ENCODE measurements at regions not wholly inside any gene's neighbourhood (a gene's known extent, or its start where the extent isn't known, plus 50 kb on each side); places are given as distances from the start of the nearest gene placed in this dataset.

- TF ChIP-seq CTCF (IDR thresholded peaks at IDR 0.05; ENCODE audit: low read depth, low read length, poor library complexity, severe bottlenecking): no peak
- TF ChIP-seq EZH2phosphoT487 (IDR thresholded peaks at IDR 0.05; ENCODE audit: borderline replicate concordance, low read length): no peak
These were observed 75.9 kb downstream of the ZIC5 start for GRCh38 chr13:99895444-99896368.
